ENCODE measurements at regions not wholly inside any gene's neighbourhood (a gene's known extent, or its start where the extent isn't known, plus 50 kb on each side); places are given as distances from the start of the nearest gene placed in this dataset.

GRCh38 chr11:92762121-92762540 lies 207.3 kb upstream of the MTNR1B start:
- no peak for DNase-seq (ENCODE audit: low spot score)

GRCh38 chr11:92763336-92763735 lies 206.1 kb upstream of the MTNR1B start:
- DNase-seq (ENCODE audit: low spot score): no peak

- DNase-seq (ENCODE audit: low spot score): no peak
Observed at GRCh38 chr11:92764128-92764527, 205.3 kb upstream of the MTNR1B start.

- no peak for DNase-seq (ENCODE audit: low spot score)
Observed at GRCh38 chr11:92765082-92765840, 204.2 kb upstream of the MTNR1B start.

GRCh38 chr11:92765965-92766371 lies 203.5 kb upstream of the MTNR1B start:
- DNase-seq (ENCODE audit: low spot score): peak; percentile 8

GRCh38 chr11:92766698-92767097 lies 202.8 kb upstream of the MTNR1B start:
- DNase-seq (ENCODE audit: low spot score): no peak

GRCh38 chr11:92767416-92767815 lies 202.0 kb upstream of the MTNR1B start:
- no peak for DNase-seq (ENCODE audit: low spot score)

GRCh38 chr11:92768121-92768840 lies 201.2 kb upstream of the MTNR1B start:
- DNase-seq (ENCODE audit: low spot score): no peak

- no peak for DNase-seq (ENCODE audit: low spot score)
Observed at GRCh38 chr11:92769112-92769511, 200.3 kb upstream of the MTNR1B start.

- DNase-seq (ENCODE audit: low spot score): no peak
Observed at GRCh38 chr11:92770419-92770818, 199.0 kb upstream of the MTNR1B start.

- no peak for DNase-seq (ENCODE audit: low spot score)
Observed at GRCh38 chr11:92770981-92771380, 198.5 kb upstream of the MTNR1B start.

- DNase-seq (ENCODE audit: low spot score): no peak
Observed at GRCh38 chr11:92771701-92772100, 197.8 kb upstream of the MTNR1B start.

- no peak for DNase-seq (ENCODE audit: low spot score)
Observed at GRCh38 chr11:92775003-92775676, 194.3 kb upstream of the MTNR1B start.

- peak; percentile 8 for DNase-seq (ENCODE audit: low spot score)
Observed at GRCh38 chr11:92776676-92777075, 192.8 kb upstream of the MTNR1B start.

GRCh38 chr11:92779746-92780145 lies 189.7 kb upstream of the MTNR1B start:
- DNase-seq (ENCODE audit: low spot score): no peak

- DNase-seq (ENCODE audit: low spot score): no peak
Observed at GRCh38 chr11:92781151-92781550, 188.3 kb upstream of the MTNR1B start.

GRCh38 chr11:92782806-92783205 lies 186.6 kb upstream of the MTNR1B start:
- no peak for DNase-seq (ENCODE audit: low spot score)

- DNase-seq (ENCODE audit: low spot score): no peak
Observed at GRCh38 chr11:92784331-92784730, 185.1 kb upstream of the MTNR1B start.

GRCh38 chr11:92787638-92788037 lies 181.8 kb upstream of the MTNR1B start:
- no peak for DNase-seq (ENCODE audit: low spot score)

GRCh38 chr11:92789761-92790160 lies 179.7 kb upstream of the MTNR1B start:
- DNase-seq (ENCODE audit: low spot score): no peak

- no peak for DNase-seq (ENCODE audit: low spot score)
Observed at GRCh38 chr11:92790366-92790765, 179.1 kb upstream of the MTNR1B start.

- DNase-seq (ENCODE audit: low spot score): no peak
Observed at GRCh38 chr11:92790926-92791616, 178.4 kb upstream of the MTNR1B start.

All from H4 (cell line).